ENCODE measurements at regions not wholly inside any gene's neighbourhood (a gene's known extent, or its start where the extent isn't known, plus 50 kb on each side); places are given as distances from the start of the nearest gene placed in this dataset.

DNA sequence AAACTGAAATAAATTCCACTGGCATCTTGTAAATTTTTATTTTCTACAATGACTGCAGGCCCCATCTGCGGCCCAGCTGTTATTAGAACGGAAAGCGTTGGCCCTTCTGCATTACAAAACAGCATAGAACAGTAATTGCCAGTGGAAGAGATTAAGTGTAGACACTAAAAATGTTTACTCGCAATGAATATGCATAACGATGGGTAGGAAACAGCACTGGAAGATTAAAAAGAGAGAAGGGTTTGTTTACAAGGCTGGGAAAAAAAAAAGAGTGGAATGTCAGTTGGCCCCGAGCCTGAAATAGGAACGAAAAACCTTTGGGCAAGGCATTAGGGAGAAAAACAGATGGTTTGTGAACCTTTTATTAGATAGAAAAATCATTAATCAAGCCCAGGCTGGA, 275.9 kb upstream of the TCF4 start:
- TF ChIP-seq POLR2A (IDR thresholded peaks at IDR 0.05; ENCODE audit: low read depth, low read length) (no peak), TAF1 (IDR thresholded peaks at IDR 0.05; ENCODE audit: low read depth, low read length) (no peak), POLR2AphosphoS5 (IDR thresholded peaks at IDR 0.05; ENCODE audit: low read depth, low read length) (no peak), SPI1 (IDR thresholded peaks at IDR 0.05; ENCODE audit: low read depth, low read length) (no peak), POU2F2 (IDR thresholded peaks at IDR 0.05; ENCODE audit: low read depth, low read length) (no peak)

Measured in GM12891 (cell line).